ENCODE measurements at regions not wholly inside any gene's neighbourhood (a gene's known extent, or its start where the extent isn't known, plus 50 kb on each side); places are given as distances from the start of the nearest gene placed in this dataset.

DNA sequence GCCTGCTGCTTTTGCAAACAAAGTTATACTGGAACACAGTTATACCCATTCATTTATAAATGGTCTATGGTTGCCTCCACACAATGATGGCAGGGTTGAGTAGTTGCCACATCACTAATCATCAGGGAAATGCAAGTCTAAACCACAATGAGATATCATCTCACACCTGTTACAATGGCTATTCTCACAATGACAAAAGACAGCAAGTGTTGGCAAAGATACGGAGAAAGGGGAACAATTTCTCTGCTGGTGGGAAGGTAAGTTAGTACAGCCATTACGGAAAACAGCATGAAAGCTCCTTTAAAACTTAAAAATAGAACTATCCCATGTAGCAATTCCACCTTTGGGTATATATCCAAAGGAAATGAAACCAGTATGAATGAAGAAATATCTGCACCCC is 261.4 kb downstream of the TJP1 start:
- no peak for DNase-seq
- TF ChIP-seq, protein P1, sequence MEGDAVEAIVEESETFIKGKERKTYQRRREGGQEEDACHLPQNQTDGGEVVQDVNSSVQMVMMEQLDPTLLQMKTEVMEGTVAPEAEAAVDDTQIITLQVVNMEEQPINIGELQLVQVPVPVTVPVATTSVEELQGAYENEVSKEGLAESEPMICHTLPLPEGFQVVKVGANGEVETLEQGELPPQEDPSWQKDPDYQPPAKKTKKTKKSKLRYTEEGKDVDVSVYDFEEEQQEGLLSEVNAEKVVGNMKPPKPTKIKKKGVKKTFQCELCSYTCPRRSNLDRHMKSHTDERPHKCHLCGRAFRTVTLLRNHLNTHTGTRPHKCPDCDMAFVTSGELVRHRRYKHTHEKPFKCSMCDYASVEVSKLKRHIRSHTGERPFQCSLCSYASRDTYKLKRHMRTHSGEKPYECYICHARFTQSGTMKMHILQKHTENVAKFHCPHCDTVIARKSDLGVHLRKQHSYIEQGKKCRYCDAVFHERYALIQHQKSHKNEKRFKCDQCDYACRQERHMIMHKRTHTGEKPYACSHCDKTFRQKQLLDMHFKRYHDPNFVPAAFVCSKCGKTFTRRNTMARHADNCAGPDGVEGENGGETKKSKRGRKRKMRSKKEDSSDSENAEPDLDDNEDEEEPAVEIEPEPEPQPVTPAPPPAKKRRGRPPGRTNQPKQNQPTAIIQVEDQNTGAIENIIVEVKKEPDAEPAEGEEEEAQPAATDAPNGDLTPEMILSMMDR (IDR thresholded peaks at IDR 0.05), result no peak
- no peak overlapping the region for H3K27ac ChIP-seq
- no peaks in the 10 kb centered on the region for H3K4me1 ChIP-seq
- intact Hi-C loops (cut with DNase I; ENCODE audit: low total_unique reads), result no loop called here
- no peak overlapping the region for H3K4me3 ChIP-seq
- H3K27me3 ChIP-seq, result peaks cover 0 to 26% of the 10 kb centered on the region in 2 donors
- H3K36me3 ChIP-seq, result no peaks in the 10 kb centered on the region
- H3K9me3 ChIP-seq, result no peaks in the 10 kb centered on the region

DNA sequence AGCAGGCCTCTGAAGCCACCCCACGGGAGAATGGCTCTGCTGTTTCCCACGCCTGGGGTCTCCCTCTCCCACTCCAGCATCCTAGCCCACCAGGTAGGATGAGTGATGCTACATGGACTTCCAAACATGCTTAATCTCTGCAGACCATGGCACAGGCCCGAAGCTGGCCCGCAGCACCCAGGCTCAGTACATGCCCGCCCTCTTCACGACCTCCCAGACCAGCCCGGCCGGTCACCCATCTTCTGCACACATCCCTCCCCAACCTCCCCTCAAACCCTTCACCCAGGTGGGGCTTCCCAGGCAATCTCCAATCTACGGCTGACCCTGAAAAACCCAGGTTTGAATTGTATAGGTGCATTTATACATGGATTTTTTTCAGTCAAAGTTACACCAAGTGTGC is 264.0 kb downstream of the TJP1 start:
- no peak for DNase-seq
- peaks cover 0 to 19% of the 10 kb centered on the region in 2 donors for H3K27me3 ChIP-seq
- no peaks in the 10 kb centered on the region for H3K4me1 ChIP-seq
- H3K36me3 ChIP-seq, result no peaks in the 10 kb centered on the region
- no peak overlapping the region for H3K4me3 ChIP-seq
- intact Hi-C loops (cut with DNase I; ENCODE audit: low total_unique reads), result no loop called here
- TF ChIP-seq, protein P1 (IDR thresholded peaks at IDR 0.05), result no peak
- H3K9me3 ChIP-seq, result no peaks in the 10 kb centered on the region
- no peak overlapping the region for H3K27ac ChIP-seq

DNA sequence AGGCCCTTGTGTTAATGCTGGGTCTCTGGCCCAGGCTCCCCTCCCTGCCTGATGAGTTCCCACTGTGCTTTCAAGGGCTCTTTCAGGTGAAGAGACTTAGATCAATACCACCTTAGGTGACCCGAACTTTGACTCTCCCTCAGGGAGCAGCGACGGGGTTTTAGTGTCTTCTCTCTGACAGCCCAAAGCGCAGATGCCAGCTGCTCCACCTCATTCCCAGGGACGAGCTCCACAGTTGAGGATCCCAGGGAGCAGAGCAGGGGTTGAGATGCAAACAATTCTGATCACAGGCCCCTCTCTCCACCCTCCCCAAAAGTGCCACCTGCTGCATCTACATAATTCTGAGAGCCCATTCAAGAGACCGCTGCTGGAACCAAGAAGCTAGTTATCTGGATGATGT is 265.1 kb downstream of the TJP1 start:
- intact Hi-C loops (cut with DNase I; ENCODE audit: low total_unique reads), result no loop called here
- no peak for DNase-seq
- peaks cover 0 to 19% of the 10 kb centered on the region in 2 donors for H3K27me3 ChIP-seq
- H3K4me3 ChIP-seq, result no peak overlapping the region
- H3K9me3 ChIP-seq, result no peaks in the 10 kb centered on the region
- no peak overlapping the region for H3K27ac ChIP-seq
- TF ChIP-seq, protein P1 (IDR thresholded peaks at IDR 0.05), result no peak
- no peaks in the 10 kb centered on the region for H3K36me3 ChIP-seq
- no peaks in the 10 kb centered on the region for H3K4me1 ChIP-seq

DNA sequence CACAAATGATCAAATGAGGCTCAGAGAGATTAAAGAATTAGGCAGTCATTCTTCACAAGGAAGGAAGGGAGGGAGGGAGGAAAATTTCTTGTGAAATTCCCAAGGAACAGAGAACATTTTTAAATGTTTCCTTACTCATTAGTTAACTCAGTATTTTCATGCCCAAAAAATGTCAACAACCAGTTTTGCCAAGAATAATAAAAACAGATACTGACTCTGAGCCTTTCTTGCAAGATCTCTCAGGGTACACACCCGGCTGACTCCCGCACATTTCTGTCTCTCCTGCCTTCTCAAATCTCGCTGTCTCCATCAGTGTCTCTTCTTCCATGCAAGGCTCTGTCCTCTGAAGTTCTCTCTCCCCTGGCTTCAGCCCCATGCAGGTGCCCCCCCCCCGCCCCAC is 265.9 kb downstream of the TJP1 start:
- TF ChIP-seq, protein P1 (IDR thresholded peaks at IDR 0.05), result no peak
- H3K27ac ChIP-seq, result no peak overlapping the region
- intact Hi-C loops (cut with DNase I; ENCODE audit: low total_unique reads), result no loop called here

DNA sequence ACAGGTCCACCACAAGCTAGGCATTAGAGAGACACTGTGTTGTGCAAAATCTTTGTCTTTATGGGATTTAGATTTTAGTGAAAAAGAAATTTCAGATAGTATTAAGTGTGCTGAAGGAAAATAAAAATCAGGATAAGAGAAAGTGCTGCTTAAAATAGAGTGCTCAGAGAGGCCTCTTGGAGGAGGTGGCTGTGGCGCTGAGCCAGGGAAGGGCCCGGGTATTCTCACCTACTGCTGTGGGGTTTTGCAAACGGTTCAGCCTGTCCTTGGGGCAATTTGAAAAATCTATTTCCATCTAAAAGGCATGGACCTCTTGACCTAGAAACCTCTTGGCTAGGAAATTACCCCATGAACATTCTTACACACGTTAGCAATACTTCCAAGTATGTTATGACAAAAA is 267.7 kb downstream of the TJP1 start:
- Histone ChIP-seq H3K9me3 (no peaks in the 10 kb centered on the region), H3K4me3 (no peak overlapping the region), H3K4me1 (no peaks in the 10 kb centered on the region), H3K27me3 (peaks cover 0 to 9% of the 10 kb centered on the region in 2 donors), H3K36me3 (no peaks in the 10 kb centered on the region), H3K27ac (no peak overlapping the region)
- intact Hi-C loops (cut with DNase I; ENCODE audit: low total_unique reads), result no loop called here
- TF ChIP-seq, protein P1 (IDR thresholded peaks at IDR 0.05), result no peak
- no peak for DNase-seq

More for the DNA sequence above, 265.9 kb downstream of the TJP1 start:
- Histone ChIP-seq H3K9me3 (no peaks in the 10 kb centered on the region), H3K4me3 (no peak overlapping the region), H3K4me1 (no peaks in the 10 kb centered on the region), H3K27me3 (peaks cover 0 to 19% of the 10 kb centered on the region in 2 donors), H3K36me3 (no peaks in the 10 kb centered on the region)
- no peak for DNase-seq

DNA sequence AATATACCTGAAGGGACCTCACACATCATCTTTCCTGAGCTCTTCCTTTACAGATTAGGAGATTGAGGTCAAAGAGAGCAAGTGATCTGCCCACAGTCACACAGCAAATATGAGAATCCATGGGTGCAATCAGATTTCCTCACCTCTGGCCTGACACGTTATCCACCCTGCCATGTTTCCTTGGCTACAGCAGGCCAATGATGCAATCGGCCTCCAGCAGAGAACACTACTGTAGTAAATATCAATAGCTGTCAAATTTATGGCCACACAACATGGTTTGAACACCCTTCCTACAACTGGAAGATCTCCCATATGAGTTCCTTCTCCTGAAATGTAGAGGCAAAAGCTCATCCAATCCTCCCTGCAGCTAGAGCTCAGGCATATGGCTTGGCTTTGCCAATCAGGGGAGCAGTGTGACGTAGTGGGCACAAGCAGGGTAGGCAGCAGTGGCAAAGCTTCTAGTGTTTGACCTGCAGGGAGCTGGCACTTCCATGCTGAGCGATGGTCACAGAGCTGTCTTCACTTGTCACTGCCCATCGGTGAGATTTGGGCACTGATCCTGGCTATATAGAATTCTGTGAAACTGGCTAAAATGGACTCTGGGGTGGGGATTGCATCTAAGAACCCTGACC is 271.3 kb downstream of the TJP1 start:
- TF ChIP-seq, protein P1 (IDR thresholded peaks at IDR 0.05), result no peak
- H3K27me3 ChIP-seq, result no peaks in the 10 kb centered on the region
- H3K4me1 ChIP-seq, result no peaks in the 10 kb centered on the region
- H3K27ac ChIP-seq, result no peak overlapping the region
- no peaks in the 10 kb centered on the region for H3K36me3 ChIP-seq
- DNase-seq, result no peak
- intact Hi-C loops (cut with DNase I; ENCODE audit: low total_unique reads), result no loop called here
- no peaks in the 10 kb centered on the region for H3K9me3 ChIP-seq
- no peak overlapping the region for H3K4me3 ChIP-seq
